ENCODE measurements at regions not wholly inside any gene's neighbourhood (a gene's known extent, or its start where the extent isn't known, plus 50 kb on each side); places are given as distances from the start of the nearest gene placed in this dataset.

GRCh38 chr20:39835130-39835842 lies 853.8 kb downstream of the MAFB start:
- no peak overlapping the region for H3K27ac ChIP-seq (ENCODE audit: low read depth, low read length)
- H3K27me3 ChIP-seq (ENCODE audit: control insufficient read depth, insufficient read depth, low read length): peaks cover 9% of the 10 kb centered on the region
- ChIA-PET CTCF (no interaction called here), POLR2A (no interaction called here)
- H3K4me3 ChIP-seq (ENCODE audit: low read depth, low read length): no peak overlapping the region
- H3K9me3 ChIP-seq (ENCODE audit: control insufficient read depth, insufficient read depth, low read length): no peaks in the 10 kb centered on the region
- DNase-seq (ENCODE audit: low read depth, low spot score): no peak
- TF ChIP-seq CTCF (IDR thresholded peaks at IDR 0.05; ENCODE audit: low read depth, low read length): no peak

GRCh38 chr20:39830903-39831302 lies 858.1 kb downstream of the MAFB start:
- ChIA-PET CTCF (interaction anchor here (1.6 to 8.1 kb wide), 3 partner anchors 19 to 320 kb away, joined by 3 to 126 read pairs (median 15); no protein-coding TSS in a partner anchor), POLR2A (no interaction called here)
- no peak for DNase-seq (ENCODE audit: low read depth, low spot score)
- Histone ChIP-seq H3K4me3 (ENCODE audit: low read depth, low read length) (no peak overlapping the region), H3K27ac (ENCODE audit: low read depth, low read length) (no peak overlapping the region), H3K27me3 (ENCODE audit: control insufficient read depth, insufficient read depth, low read length) (peaks cover 5% of the 10 kb centered on the region), H3K9me3 (ENCODE audit: control insufficient read depth, insufficient read depth, low read length) (no peaks in the 10 kb centered on the region)
- TF ChIP-seq CTCF (IDR thresholded peaks at IDR 0.05; ENCODE audit: low read depth, low read length): no peak

- ChIA-PET POLR2A (no interaction called here), CTCF (interaction anchor here (0.6 to 8.1 kb wide), 24 partner anchors 9 to 1116 kb away, joined by 3 to 126 read pairs (median 4); no protein-coding TSS in a partner anchor)
- H3K27me3 ChIP-seq (ENCODE audit: control insufficient read depth, insufficient read depth, low read length): peaks cover 5% of the 10 kb centered on the region
- TF ChIP-seq CTCF (IDR thresholded peaks at IDR 0.05; ENCODE audit: low read depth, low read length): no peak
- no peak for DNase-seq (ENCODE audit: low read depth, low spot score)
- H3K9me3 ChIP-seq (ENCODE audit: control insufficient read depth, insufficient read depth, low read length): no peaks in the 10 kb centered on the region
- H3K27ac ChIP-seq (ENCODE audit: low read depth, low read length): no peak overlapping the region
- H3K4me3 ChIP-seq (ENCODE audit: low read depth, low read length): no peak overlapping the region
These were observed 859.4 kb downstream of the MAFB start for GRCh38 chr20:39829661-39830060.

- POLR2A ChIA-PET: no interaction called here
- H3K27me3 ChIP-seq (ENCODE audit: control insufficient read depth, insufficient read depth, low read length): peaks cover 5% of the 10 kb centered on the region
- DNase-seq (ENCODE audit: low read depth, low spot score): no peak
- TF ChIP-seq CTCF (IDR thresholded peaks at IDR 0.05; ENCODE audit: low read depth, low read length): peak; percentile 79
- no peak overlapping the region for H3K27ac ChIP-seq (ENCODE audit: low read depth, low read length)
- CTCF ChIA-PET: interaction anchor here (0.6 to 8.1 kb wide), 24 partner anchors 9 to 1117 kb away, joined by 3 to 126 read pairs (median 4); no protein-coding TSS in a partner anchor
- H3K4me3 ChIP-seq (ENCODE audit: low read depth, low read length): no peak overlapping the region
- H3K9me3 ChIP-seq (ENCODE audit: control insufficient read depth, insufficient read depth, low read length): no peaks in the 10 kb centered on the region
These were observed 859.8 kb downstream of the MAFB start for GRCh38 chr20:39829256-39829655.

- Histone ChIP-seq H3K4me3 (ENCODE audit: low read depth, low read length) (no peak overlapping the region), H3K27me3 (ENCODE audit: control insufficient read depth, insufficient read depth, low read length) (peaks cover 4% of the 10 kb centered on the region), H3K9me3 (ENCODE audit: control insufficient read depth, insufficient read depth, low read length) (no peaks in the 10 kb centered on the region), H3K27ac (ENCODE audit: low read depth, low read length) (no peak overlapping the region)
- POLR2A ChIA-PET: no interaction called here
- no peak for DNase-seq (ENCODE audit: low read depth, low spot score)
- no peak for TF ChIP-seq CTCF (IDR thresholded peaks at IDR 0.05; ENCODE audit: low read depth, low read length)
- CTCF ChIA-PET: interaction anchor here (0.6 to 8.1 kb wide), 2 partner anchors 36 to 47 kb away, joined by 3 to 126 read pairs; no protein-coding TSS in a partner anchor
These were observed 863.1 kb downstream of the MAFB start for GRCh38 chr20:39825950-39826349.

All from AG04450 (cell line).